ENCODE measurements at regions not wholly inside any gene's neighbourhood (a gene's known extent, or its start where the extent isn't known, plus 50 kb on each side); places are given as distances from the start of the nearest gene placed in this dataset.

GRCh38 chr1:240682859-240683242 is 70.9 kb upstream of the GREM2 start:
- TF ChIP-seq BHLHE40 (IDR thresholded peaks at IDR 0.05; ENCODE audit: borderline replicate concordance): no peak
- TF ChIP-seq FOXM1 (IDR thresholded peaks at IDR 0.05; ENCODE audit: borderline replicate concordance): no peak
- TF ChIP-seq SUZ12 (IDR thresholded peaks at IDR 0.05): no peak
- TF ChIP-seq PKNOX1 (IDR thresholded peaks at IDR 0.05): no peak
- TF ChIP-seq FOXK2 (IDR thresholded peaks at IDR 0.05): no peak
- TF ChIP-seq FOXA1 (IDR thresholded peaks at IDR 0.05): no peak
